HL-60 (cell line): ENCODE measurements at regions not wholly inside any gene's neighbourhood (a gene's known extent, or its start where the extent isn't known, plus 50 kb on each side); places are given as distances from the start of the nearest gene placed in this dataset.

Experiments used
- GABPA ChIP-seq: IDR thresholded peaks from 2 replicates; pipeline ENCODE4 v1.6.1; 2012; ENCODE audit warnings: low read depth
- POLR2AphosphoS5 ChIP-seq: IDR thresholded peaks from 2 replicates; pipeline ENCODE4 v1.6.1; 2012; ENCODE audit warnings: low read depth
- SPI1 ChIP-seq: IDR thresholded peaks from 2 replicates; pipeline ENCODE4 v1.6.1; 2012; ENCODE audit warnings: low read depth, mild to moderate bottlenecking, borderline replicate concordance
- TF ChIP-seq, protein P1 (sequence below): IDR thresholded peaks from one replicate; pipeline ENCODE4 v1.5.1; 2011; ENCODE audit warnings: low read length, control low read depth, inconsistent platforms; ENCODE audit not compliant: insufficient read depth
- TF ChIP-seq, protein P2 (sequence below): IDR thresholded peaks from 2 replicates; pipeline ENCODE4 v1.6.1; 2012; ENCODE audit warnings: low read depth; ENCODE audit not compliant: insufficient replicate concordance

DNA sequence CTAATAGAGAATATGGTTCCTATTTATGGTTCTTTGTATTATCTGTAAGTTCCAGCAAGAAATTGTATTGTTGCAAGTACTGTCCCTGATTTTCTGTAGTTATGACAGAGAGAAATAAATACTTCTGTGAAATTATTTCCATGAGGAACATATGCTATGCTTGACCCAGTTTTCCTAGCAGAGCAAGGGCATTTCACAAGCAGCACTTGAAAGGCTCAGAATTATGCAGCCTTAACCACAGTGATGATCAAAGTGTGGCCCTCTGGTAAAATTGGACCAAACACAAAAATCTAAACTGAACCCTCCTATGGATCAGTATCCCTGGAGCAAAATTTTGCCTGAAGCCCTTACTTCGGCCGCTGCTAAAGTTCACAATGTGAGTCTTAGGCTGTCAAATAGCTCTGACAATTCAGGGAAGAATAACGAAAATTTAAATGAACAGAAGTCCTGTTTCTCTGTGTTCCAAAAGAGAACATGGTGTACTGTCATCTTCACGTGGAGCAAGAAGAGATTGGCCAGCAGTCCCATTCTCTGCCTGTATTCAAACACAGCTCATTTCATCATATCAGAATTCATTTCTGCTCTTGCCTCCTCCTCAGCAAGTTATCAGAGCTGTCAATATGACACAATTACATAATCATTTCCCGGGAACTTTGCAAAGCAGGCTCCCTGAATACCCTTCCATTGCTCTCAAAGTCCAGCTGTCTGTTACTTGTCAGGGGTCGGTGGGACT lies 471.9 kb downstream of the RPS29 start:
- TF ChIP-seq, protein P1, sequence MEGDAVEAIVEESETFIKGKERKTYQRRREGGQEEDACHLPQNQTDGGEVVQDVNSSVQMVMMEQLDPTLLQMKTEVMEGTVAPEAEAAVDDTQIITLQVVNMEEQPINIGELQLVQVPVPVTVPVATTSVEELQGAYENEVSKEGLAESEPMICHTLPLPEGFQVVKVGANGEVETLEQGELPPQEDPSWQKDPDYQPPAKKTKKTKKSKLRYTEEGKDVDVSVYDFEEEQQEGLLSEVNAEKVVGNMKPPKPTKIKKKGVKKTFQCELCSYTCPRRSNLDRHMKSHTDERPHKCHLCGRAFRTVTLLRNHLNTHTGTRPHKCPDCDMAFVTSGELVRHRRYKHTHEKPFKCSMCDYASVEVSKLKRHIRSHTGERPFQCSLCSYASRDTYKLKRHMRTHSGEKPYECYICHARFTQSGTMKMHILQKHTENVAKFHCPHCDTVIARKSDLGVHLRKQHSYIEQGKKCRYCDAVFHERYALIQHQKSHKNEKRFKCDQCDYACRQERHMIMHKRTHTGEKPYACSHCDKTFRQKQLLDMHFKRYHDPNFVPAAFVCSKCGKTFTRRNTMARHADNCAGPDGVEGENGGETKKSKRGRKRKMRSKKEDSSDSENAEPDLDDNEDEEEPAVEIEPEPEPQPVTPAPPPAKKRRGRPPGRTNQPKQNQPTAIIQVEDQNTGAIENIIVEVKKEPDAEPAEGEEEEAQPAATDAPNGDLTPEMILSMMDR, result no peak
- no peak for TF ChIP-seq POLR2AphosphoS5
- no peak for TF ChIP-seq SPI1
- no peak for TF ChIP-seq GABPA
- TF ChIP-seq, protein P2, sequence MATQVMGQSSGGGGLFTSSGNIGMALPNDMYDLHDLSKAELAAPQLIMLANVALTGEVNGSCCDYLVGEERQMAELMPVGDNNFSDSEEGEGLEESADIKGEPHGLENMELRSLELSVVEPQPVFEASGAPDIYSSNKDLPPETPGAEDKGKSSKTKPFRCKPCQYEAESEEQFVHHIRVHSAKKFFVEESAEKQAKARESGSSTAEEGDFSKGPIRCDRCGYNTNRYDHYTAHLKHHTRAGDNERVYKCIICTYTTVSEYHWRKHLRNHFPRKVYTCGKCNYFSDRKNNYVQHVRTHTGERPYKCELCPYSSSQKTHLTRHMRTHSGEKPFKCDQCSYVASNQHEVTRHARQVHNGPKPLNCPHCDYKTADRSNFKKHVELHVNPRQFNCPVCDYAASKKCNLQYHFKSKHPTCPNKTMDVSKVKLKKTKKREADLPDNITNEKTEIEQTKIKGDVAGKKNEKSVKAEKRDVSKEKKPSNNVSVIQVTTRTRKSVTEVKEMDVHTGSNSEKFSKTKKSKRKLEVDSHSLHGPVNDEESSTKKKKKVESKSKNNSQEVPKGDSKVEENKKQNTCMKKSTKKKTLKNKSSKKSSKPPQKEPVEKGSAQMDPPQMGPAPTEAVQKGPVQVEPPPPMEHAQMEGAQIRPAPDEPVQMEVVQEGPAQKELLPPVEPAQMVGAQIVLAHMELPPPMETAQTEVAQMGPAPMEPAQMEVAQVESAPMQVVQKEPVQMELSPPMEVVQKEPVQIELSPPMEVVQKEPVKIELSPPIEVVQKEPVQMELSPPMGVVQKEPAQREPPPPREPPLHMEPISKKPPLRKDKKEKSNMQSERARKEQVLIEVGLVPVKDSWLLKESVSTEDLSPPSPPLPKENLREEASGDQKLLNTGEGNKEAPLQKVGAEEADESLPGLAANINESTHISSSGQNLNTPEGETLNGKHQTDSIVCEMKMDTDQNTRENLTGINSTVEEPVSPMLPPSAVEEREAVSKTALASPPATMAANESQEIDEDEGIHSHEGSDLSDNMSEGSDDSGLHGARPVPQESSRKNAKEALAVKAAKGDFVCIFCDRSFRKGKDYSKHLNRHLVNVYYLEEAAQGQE, result no peak
